Body of pancreas (tissue), 4 donors: ENCODE measurements at regions not wholly inside any gene's neighbourhood (a gene's known extent, or its start where the extent isn't known, plus 50 kb on each side); places are given as distances from the start of the nearest gene placed in this dataset.

Source experiments
- ATAC-seq: fragments of 150-250 bp; one replicate; pipeline ENCODE4 v1.9.1; 2016
- DNase-seq, 4 donors: peaks; one replicate each; pipeline ENCODE4 v3.0.0-alpha.2; 2019
- H3K27ac ChIP-seq, 4 donors: fragments of 200-600 bp; sonication (generic); 1 replicate in 3 of 4; 2 replicates in 1 of 4; pipeline versions ENCODE4 v1.5.1 to v1.6.1; 2016 to 2019; ENCODE audit warnings: mild to moderate bottlenecking in 1 of 4, mixed read lengths in 1 of 4, moderate library complexity in 1 of 4
- H3K27me3 ChIP-seq, 2 donors: fragments of 200-600 bp; sonication (generic); one replicate each; pipeline ENCODE4 v1.6.0; 2016; ENCODE audit warnings: mild to moderate bottlenecking in 1 of 2
- H3K36me3 ChIP-seq, 2 donors: fragments of 200-600 bp; sonication (generic); replicated peaks in 1 of 2; 2 replicates each; pipeline ENCODE4 v1.5.1; 2016; ENCODE audit warnings: low read depth in 2 of 2; ENCODE audit not compliant: insufficient read depth in 1 of 2
- H3K4me1 ChIP-seq: fragments of 200-600 bp; sonication (generic); one replicate; pipeline ENCODE4 v1.6.0; 2016
- H3K4me3 ChIP-seq, 2 donors: fragments of 200-600 bp; sonication (generic); 1 replicate in 1 of 2; 2 replicates in 1 of 2; pipeline ENCODE4 v1.5.1; 2016 to 2019
- H3K9me3 ChIP-seq, 3 donors: fragments of 200-600 bp; sonication (generic); 1 replicate in 2 of 3; 2 replicates in 1 of 3; pipeline ENCODE4 v1.5.1; 2016
- POLR2A ChIP-seq, 3 donors: fragments of 450-650 bp; IDR thresholded peaks; one replicate each; pipeline ENCODE4 v1.6.1; 2016; ENCODE audit warnings: antibody characterized with exemption in 3 of 3, mild to moderate bottlenecking in 2 of 3
- WGBS, 2 donors: methylation state at CpG; one replicate each; pipeline ENCODE4 v1.1.5; 2017; 5-methylcytosine and 5-hydroxymethylcytosine counted together
- intact Hi-C: fragments of 100-400 bp; cut with DNase I; formaldehyde crosslinking; loops from one replicate; pipeline ENCODE4 v1.15.1; 2023
- TF ChIP-seq, protein P1 (sequence below), 7 experiments: fragments of 450-650 bp in 4 of 7; fragments of 200-600 bp in 3 of 7; sonication (generic) in 3 of 7; IDR thresholded peaks; one replicate each; pipeline ENCODE4 v1.5.1; 2016 to 2019; ENCODE audit warnings: antibody characterized with exemption in 7 of 7

- Histone ChIP-seq H3K4me1 (no peaks in the 10 kb centered on the region), H3K27ac (no peak overlapping the region), H3K27me3 (no peaks in the 10 kb centered on the region), H3K4me3 (no peak overlapping the region), H3K9me3 (no peaks in the 10 kb centered on the region), H3K36me3 (no peaks in the 10 kb centered on the region)
- intact Hi-C loops = no loop called here
- TF ChIP-seq, protein P1, sequence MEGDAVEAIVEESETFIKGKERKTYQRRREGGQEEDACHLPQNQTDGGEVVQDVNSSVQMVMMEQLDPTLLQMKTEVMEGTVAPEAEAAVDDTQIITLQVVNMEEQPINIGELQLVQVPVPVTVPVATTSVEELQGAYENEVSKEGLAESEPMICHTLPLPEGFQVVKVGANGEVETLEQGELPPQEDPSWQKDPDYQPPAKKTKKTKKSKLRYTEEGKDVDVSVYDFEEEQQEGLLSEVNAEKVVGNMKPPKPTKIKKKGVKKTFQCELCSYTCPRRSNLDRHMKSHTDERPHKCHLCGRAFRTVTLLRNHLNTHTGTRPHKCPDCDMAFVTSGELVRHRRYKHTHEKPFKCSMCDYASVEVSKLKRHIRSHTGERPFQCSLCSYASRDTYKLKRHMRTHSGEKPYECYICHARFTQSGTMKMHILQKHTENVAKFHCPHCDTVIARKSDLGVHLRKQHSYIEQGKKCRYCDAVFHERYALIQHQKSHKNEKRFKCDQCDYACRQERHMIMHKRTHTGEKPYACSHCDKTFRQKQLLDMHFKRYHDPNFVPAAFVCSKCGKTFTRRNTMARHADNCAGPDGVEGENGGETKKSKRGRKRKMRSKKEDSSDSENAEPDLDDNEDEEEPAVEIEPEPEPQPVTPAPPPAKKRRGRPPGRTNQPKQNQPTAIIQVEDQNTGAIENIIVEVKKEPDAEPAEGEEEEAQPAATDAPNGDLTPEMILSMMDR (IDR thresholded peaks at IDR 0.05) = no peak
- TF ChIP-seq POLR2A (IDR thresholded peaks at IDR 0.05) = no peak
- WGBS, 2 donors = 58 to 70% methylated on average over 1 of the region's 1 CpG
- no peak for DNase-seq
- ATAC-seq = no peak
These were observed 92.7 kb upstream of the COL3A1 start for GRCh38 chr2:188881434-188881833.

- Histone ChIP-seq H3K4me3 (no peak overlapping the region), H3K9me3 (no peaks in the 10 kb centered on the region), H3K27me3 (no peaks in the 10 kb centered on the region), H3K27ac (no peak overlapping the region), H3K4me1 (no peaks in the 10 kb centered on the region), H3K36me3 (no peaks in the 10 kb centered on the region)
- ATAC-seq (no peak), DNase-seq (no peak)
- intact Hi-C loops = no loop called here
- 75 to 85% methylated on average over 1 of the region's 1 CpG for WGBS, 2 donors
- no peak for TF ChIP-seq POLR2A (IDR thresholded peaks at IDR 0.05)
- TF ChIP-seq, protein P1 (IDR thresholded peaks at IDR 0.05) = no peak
These were observed 90.1 kb upstream of the COL3A1 start for GRCh38 chr2:188884046-188884445.

DNA sequence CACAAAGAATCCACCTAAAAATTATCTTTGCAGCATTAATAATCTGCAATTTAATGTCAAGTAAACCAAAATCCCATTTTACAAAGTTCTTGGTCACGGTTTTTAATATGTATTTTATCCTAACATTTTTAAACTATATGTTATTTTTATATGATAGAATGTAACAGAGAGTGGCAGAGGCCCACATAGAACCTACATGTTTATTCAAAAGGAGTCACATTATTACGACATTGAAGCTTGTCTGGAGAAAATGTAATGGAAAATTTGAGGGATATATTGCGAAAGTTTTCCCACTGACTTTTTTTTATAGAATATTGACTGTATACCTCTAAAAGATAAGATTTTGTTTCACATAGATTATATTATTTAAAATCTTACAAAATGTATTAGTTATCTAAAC lies 89.7 kb upstream of the COL3A1 start:
- no peaks in the 10 kb centered on the region for H3K9me3 ChIP-seq
- intact Hi-C loops = no loop called here
- 59 to 64% methylated on average over 3 of the region's 3 CpGs for WGBS, 2 donors
- no peak for DNase-seq
- H3K36me3 ChIP-seq = no peaks in the 10 kb centered on the region
- ATAC-seq = no peak
- H3K27ac ChIP-seq = no peak overlapping the region
- H3K4me3 ChIP-seq = no peak overlapping the region
- TF ChIP-seq, protein P1 (IDR thresholded peaks at IDR 0.05) = no peak
- TF ChIP-seq POLR2A (IDR thresholded peaks at IDR 0.05) = no peak
- no peaks in the 10 kb centered on the region for H3K27me3 ChIP-seq
- H3K4me1 ChIP-seq = no peaks in the 10 kb centered on the region

DNA sequence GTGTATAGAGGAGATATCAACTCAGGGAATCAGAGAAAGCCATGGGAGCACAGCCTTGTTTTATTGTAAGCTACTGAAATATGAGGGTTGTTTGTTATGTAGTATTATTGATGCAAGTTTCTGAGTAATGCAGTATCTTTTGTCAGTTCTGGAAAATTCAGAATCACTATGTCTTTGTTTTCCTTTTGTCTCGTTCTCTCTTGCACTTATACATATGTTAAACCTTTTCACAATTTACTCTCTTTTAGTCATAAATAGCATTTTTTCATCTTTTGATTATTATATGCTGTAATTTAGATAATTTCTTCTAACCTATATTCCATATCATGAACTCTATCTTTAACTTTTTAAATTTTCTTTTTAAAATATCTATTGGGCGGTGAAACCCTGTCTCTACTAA lies 85.0 kb upstream of the COL3A1 start:
- no peak overlapping the region for H3K4me3 ChIP-seq
- intact Hi-C loops = no loop called here
- no peaks in the 10 kb centered on the region for H3K9me3 ChIP-seq
- TF ChIP-seq, protein P1 (IDR thresholded peaks at IDR 0.05) = no peak
- no peak for TF ChIP-seq POLR2A (IDR thresholded peaks at IDR 0.05)
- no peak overlapping the region for H3K27ac ChIP-seq
- no peaks in the 10 kb centered on the region for H3K27me3 ChIP-seq
- ATAC-seq (no peak), DNase-seq (no peak)
- H3K36me3 ChIP-seq = no peaks in the 10 kb centered on the region
- 93 to 96% methylated on average over 2 of the region's 2 CpGs for WGBS, 2 donors
- H3K4me1 ChIP-seq = no peaks in the 10 kb centered on the region

DNA sequence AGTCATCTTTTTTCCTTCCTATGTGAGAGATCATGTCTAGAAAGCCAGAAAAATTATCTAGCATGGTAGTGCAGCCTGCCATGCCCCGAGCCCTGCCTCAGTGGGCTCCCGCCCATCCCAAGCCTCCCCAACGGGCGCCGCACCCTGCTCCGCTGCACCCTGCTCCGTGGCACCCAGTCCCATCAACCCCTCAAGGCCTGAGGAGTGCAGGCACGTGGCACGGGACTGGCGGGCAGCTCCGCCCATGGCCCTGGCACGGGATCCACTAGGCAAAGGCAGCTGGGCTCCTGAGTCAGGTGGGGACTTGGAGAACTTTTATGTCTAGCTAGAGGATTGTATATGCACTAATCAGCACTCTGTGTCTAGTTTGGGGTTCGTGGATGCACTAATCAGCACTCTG lies 83.4 kb upstream of the COL3A1 start:
- TF ChIP-seq POLR2A (IDR thresholded peaks at IDR 0.05) = no peak
- H3K27ac ChIP-seq = no peak overlapping the region
- ATAC-seq (no peak), DNase-seq (no peak)
- H3K4me3 ChIP-seq = no peak overlapping the region
- intact Hi-C loops = no loop called here
- H3K36me3 ChIP-seq = no peaks in the 10 kb centered on the region
- H3K27me3 ChIP-seq = no peaks in the 10 kb centered on the region
- H3K4me1 ChIP-seq = no peaks in the 10 kb centered on the region
- H3K9me3 ChIP-seq = no peaks in the 10 kb centered on the region
- 73 to 75% methylated on average over 13 of the region's 13 CpGs for WGBS, 2 donors
